ENCODE measurements at regions not wholly inside any gene's neighbourhood (a gene's known extent, or its start where the extent isn't known, plus 50 kb on each side); places are given as distances from the start of the nearest gene placed in this dataset.

DNA sequence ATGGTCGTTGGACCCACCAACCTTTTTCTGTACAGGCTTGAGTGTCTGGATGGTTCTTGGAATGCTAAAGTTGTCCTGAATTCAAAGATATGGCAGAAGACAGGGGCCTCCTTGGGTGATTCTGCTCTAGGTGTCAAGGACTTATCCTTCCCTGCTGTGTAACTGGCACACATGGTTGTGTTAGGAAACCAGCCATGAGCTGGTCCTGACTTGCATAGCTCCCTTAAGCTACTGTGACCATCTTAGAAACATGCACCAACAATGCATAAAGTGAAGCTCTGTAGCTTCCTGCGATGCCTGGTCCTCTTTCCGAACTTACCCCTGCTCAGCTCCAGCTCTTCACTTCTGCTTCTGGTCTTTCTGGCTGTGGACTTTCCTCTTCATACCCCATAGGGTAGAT lies 224.6 kb downstream of the TLE4 start:
- TF ChIP-seq, protein P1, sequence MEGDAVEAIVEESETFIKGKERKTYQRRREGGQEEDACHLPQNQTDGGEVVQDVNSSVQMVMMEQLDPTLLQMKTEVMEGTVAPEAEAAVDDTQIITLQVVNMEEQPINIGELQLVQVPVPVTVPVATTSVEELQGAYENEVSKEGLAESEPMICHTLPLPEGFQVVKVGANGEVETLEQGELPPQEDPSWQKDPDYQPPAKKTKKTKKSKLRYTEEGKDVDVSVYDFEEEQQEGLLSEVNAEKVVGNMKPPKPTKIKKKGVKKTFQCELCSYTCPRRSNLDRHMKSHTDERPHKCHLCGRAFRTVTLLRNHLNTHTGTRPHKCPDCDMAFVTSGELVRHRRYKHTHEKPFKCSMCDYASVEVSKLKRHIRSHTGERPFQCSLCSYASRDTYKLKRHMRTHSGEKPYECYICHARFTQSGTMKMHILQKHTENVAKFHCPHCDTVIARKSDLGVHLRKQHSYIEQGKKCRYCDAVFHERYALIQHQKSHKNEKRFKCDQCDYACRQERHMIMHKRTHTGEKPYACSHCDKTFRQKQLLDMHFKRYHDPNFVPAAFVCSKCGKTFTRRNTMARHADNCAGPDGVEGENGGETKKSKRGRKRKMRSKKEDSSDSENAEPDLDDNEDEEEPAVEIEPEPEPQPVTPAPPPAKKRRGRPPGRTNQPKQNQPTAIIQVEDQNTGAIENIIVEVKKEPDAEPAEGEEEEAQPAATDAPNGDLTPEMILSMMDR (IDR thresholded peaks at IDR 0.05; ENCODE audit: low read depth, low read length, poor library complexity, severe bottlenecking): no peak
- TF ChIP-seq EZH2phosphoT487 (IDR thresholded peaks at IDR 0.05; ENCODE audit: borderline replicate concordance, low read length): no peak
